ENCODE measurements at regions not wholly inside any gene's neighbourhood (a gene's known extent, or its start where the extent isn't known, plus 50 kb on each side); places are given as distances from the start of the nearest gene placed in this dataset.

GRCh38 chr11:109957601-109958000 lies 135.6 kb upstream of the ZC3H12C start:
- TF ChIP-seq CTCF (optimal IDR thresholded peaks at IDR 0.05 in 1 of 3, IDR thresholded peaks at IDR 0.05 in 1 of 3, conservative IDR thresholded peaks at IDR 0.05 in 1 of 3; ENCODE audit: extremely low read depth in 1 of 3, insufficient read depth in 2 of 3, low read length in 3 of 3) (no peak), EZH2 (IDR thresholded peaks at IDR 0.05; ENCODE audit: low read length) (no peak)
